GM06990 (cell line): ENCODE measurements at regions not wholly inside any gene's neighbourhood (a gene's known extent, or its start where the extent isn't known, plus 50 kb on each side); places are given as distances from the start of the nearest gene placed in this dataset.

Source experiments
- DNase-seq: peaks from one replicate; pipeline ENCODE4 v3.0.0-alpha.2; 2011; ENCODE audit not compliant: insufficient read length; ENCODE audit errors: extremely low read depth
- H3K27me3 ChIP-seq: replicated peaks from 2 replicates; pipeline ENCODE4 v1.6.0; 2011; ENCODE audit warnings: low read length; ENCODE audit not compliant: control insufficient read depth, insufficient read depth
- H3K36me3 ChIP-seq: 2 replicates; pipeline ENCODE4 v1.5.1; 2011; ENCODE audit warnings: low read length; ENCODE audit not compliant: control insufficient read depth, insufficient read depth
- H3K4me3 ChIP-seq: replicated peaks from 2 replicates; pipeline ENCODE4 v1.5.1; 2011; ENCODE audit warnings: low read depth, mild to moderate bottlenecking, control low read depth, low read length
- CTCF ChIP-seq: IDR thresholded peaks from 2 replicates; pipeline ENCODE4 v1.5.1; 2011; ENCODE audit warnings: low read length, control low read depth, mild to moderate bottlenecking, inconsistent platforms; ENCODE audit not compliant: insufficient read depth, poor library complexity, severe bottlenecking

GRCh38 chr1:69180358-69180757 is 387.4 kb upstream of the LRRC7 start:
- no peak for TF ChIP-seq CTCF
- Histone ChIP-seq H3K4me3 (no peak overlapping the region), H3K27me3 (no peaks in the 10 kb centered on the region), H3K36me3 (no peaks in the 10 kb centered on the region)
- DNase-seq: no peak

- no peak for TF ChIP-seq CTCF
- no peak for DNase-seq
- no peak overlapping the region for H3K4me3 ChIP-seq
- no peaks in the 10 kb centered on the region for H3K27me3 ChIP-seq
- no peaks in the 10 kb centered on the region for H3K36me3 ChIP-seq
Observed at GRCh38 chr1:69185378-69185777, 382.3 kb upstream of the LRRC7 start.

- no peak for TF ChIP-seq CTCF
- DNase-seq: no peak
- H3K4me3 ChIP-seq: no peak overlapping the region
Observed at GRCh38 chr1:69191335-69191734, 376.4 kb upstream of the LRRC7 start.

GRCh38 chr1:69195136-69195535 is 372.6 kb upstream of the LRRC7 start:
- DNase-seq: no peak
- no peak for TF ChIP-seq CTCF

More at GRCh38 chr1:69191335-69191734, 376.4 kb upstream of the LRRC7 start:
- Histone ChIP-seq H3K27me3 (no peaks in the 10 kb centered on the region), H3K36me3 (no peaks in the 10 kb centered on the region)

GRCh38 chr1:69196071-69196470 is 371.7 kb upstream of the LRRC7 start:
- TF ChIP-seq CTCF: no peak
- H3K36me3 ChIP-seq: no peaks in the 10 kb centered on the region
- H3K27me3 ChIP-seq: no peaks in the 10 kb centered on the region
- H3K4me3 ChIP-seq: no peak overlapping the region
- DNase-seq: no peak

More at GRCh38 chr1:69195136-69195535, 372.6 kb upstream of the LRRC7 start:
- no peaks in the 10 kb centered on the region for H3K27me3 ChIP-seq
- H3K36me3 ChIP-seq: no peaks in the 10 kb centered on the region
- H3K4me3 ChIP-seq: no peak overlapping the region

- TF ChIP-seq CTCF: no peak
- no peak for DNase-seq
- no peak overlapping the region for H3K4me3 ChIP-seq
- H3K27me3 ChIP-seq: no peaks in the 10 kb centered on the region
- no peaks in the 10 kb centered on the region for H3K36me3 ChIP-seq
Observed at GRCh38 chr1:69197816-69198215, 369.9 kb upstream of the LRRC7 start.
